Hepatocyte (in vitro differentiated cells): ENCODE measurements at regions not wholly inside any gene's neighbourhood (a gene's known extent, or its start where the extent isn't known, plus 50 kb on each side); places are given as distances from the start of the nearest gene placed in this dataset.

Experiments used
- EZH2 ChIP-seq: fragments of 200-600 bp; sonication (generic); IDR thresholded peaks from 2 replicates; pipeline ENCODE4 v1.6.1; 2016; ENCODE audit warnings: antibody characterized with exemption, mild to moderate bottlenecking, borderline replicate concordance
- TF ChIP-seq, protein P1 (sequence below): fragments of 200-600 bp; sonication (generic); IDR thresholded peaks from 2 replicates; pipeline ENCODE4 v1.5.1; 2016; ENCODE audit warnings: antibody characterized with exemption, mild to moderate bottlenecking; ENCODE audit not compliant: poor library complexity

DNA sequence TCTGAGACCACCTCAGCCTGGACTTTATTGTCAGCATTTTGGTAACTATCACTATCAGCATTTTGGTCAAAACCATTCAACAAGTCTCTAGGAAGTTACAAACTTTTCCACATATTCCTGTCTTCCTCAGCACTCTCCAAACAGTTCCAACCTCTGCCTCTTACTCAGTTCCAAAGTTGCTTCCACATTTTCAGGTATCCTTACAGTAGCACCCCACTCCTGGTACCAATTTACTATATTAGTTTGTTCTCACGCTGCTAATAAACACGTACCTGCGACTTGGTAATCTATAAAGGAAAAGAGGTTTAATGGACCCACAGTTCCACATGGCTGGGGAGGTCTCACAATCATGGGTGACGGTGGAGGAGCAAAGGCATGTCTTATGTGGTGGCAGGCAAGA lies 551.3 kb downstream of the DMRTA1 start:
- TF ChIP-seq EZH2, result no peak
- TF ChIP-seq, protein P1, sequence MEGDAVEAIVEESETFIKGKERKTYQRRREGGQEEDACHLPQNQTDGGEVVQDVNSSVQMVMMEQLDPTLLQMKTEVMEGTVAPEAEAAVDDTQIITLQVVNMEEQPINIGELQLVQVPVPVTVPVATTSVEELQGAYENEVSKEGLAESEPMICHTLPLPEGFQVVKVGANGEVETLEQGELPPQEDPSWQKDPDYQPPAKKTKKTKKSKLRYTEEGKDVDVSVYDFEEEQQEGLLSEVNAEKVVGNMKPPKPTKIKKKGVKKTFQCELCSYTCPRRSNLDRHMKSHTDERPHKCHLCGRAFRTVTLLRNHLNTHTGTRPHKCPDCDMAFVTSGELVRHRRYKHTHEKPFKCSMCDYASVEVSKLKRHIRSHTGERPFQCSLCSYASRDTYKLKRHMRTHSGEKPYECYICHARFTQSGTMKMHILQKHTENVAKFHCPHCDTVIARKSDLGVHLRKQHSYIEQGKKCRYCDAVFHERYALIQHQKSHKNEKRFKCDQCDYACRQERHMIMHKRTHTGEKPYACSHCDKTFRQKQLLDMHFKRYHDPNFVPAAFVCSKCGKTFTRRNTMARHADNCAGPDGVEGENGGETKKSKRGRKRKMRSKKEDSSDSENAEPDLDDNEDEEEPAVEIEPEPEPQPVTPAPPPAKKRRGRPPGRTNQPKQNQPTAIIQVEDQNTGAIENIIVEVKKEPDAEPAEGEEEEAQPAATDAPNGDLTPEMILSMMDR, result no peak
